ENCODE measurements at regions not wholly inside any gene's neighbourhood (a gene's known extent, or its start where the extent isn't known, plus 50 kb on each side); places are given as distances from the start of the nearest gene placed in this dataset.

GRCh38 chr4:110967936-110968335 is 345.1 kb upstream of the PITX2 start:
- Histone ChIP-seq H2AFZ (ENCODE audit: low read depth, low read length) (no peak overlapping the region), H3K4me2 (ENCODE audit: insufficient read depth, low read length) (no peak overlapping the region), H3K4me3 (no peak overlapping the region), H4K20me1 (replicated peaks; ENCODE audit: control insufficient read depth, insufficient read depth, low read length) (no peaks in the 10 kb centered on the region), H3K27me3 (ENCODE audit: control insufficient read depth in 2 of 2, insufficient read depth in 2 of 2, low read length in 2 of 2) (no peaks in the 10 kb centered on the region), H3K9me1 (ENCODE audit: control insufficient read depth, insufficient read depth, low read length) (no peaks in the 10 kb centered on the region), H3K9ac (ENCODE audit: insufficient read depth in 1 of 2, low read depth in 2 of 2, low read length in 2 of 2) (no peak overlapping the region), H3K79me2 (ENCODE audit: control insufficient read depth, insufficient read depth, low read length) (no peaks in the 10 kb centered on the region), H3K4me1 (replicated peaks in 1 of 2; ENCODE audit: control insufficient read depth in 2 of 2, insufficient read depth in 2 of 2, low read length in 2 of 2) (no peaks in the 10 kb centered on the region), H3K9me3 (replicated peaks; ENCODE audit: control insufficient read depth, insufficient read depth, low read depth, low read length) (no peaks in the 10 kb centered on the region), H3K36me3 (ENCODE audit: control insufficient read depth, insufficient read depth, low read length) (no peaks in the 10 kb centered on the region), H3K27ac (ENCODE audit: extremely low read depth, low read depth, low read length) (no peak overlapping the region)
- DNase-seq (ENCODE audit: extremely low read depth in 1 of 4, low spot score in 3 of 4) (no peak), ATAC-seq (no peak), FAIRE-seq (no peak)
- intact Hi-C loops (cut with micrococcal nuclease): no loop called here
- ChIA-PET CTCF (ENCODE audit: low intra/inter-chr PET ratio) (interaction anchor here (0.6 kb wide), 1 partner anchor 429 kb away, joined by 4 read pairs; no protein-coding TSS in a partner anchor), POLR2A (no interaction called here)
- BruUV-seq (replicated peaks): no TSS peak
- in situ Hi-C loops (cut with MboI): no loop called here
- TF ChIP-seq TRIM24 (IDR thresholded peaks at IDR 0.05) (no peak), L3MBTL2 (IDR thresholded peaks at IDR 0.05) (no peak), ZKSCAN8 (CRISPR knock-in tag; IDR thresholded peaks at IDR 0.05) (no peak), ZNF239 (CRISPR knock-in tag; IDR thresholded peaks at IDR 0.05) (no peak), ZMIZ1 (IDR thresholded peaks at IDR 0.05; ENCODE audit: low read depth in 2 of 2, low read length in 2 of 2) (no peak), E2F8 (IDR thresholded peaks at IDR 0.05; ENCODE audit: low read depth, partially characterized antibody) (no peak), NR4A1 (CRISPR knock-in tag; IDR thresholded peaks at IDR 0.05) (no peak), NR4A1 (tag; IDR thresholded peaks at IDR 0.05) (no peak), E2F4 (CRISPR knock-in tag; IDR thresholded peaks at IDR 0.05; ENCODE audit: low read depth) (no peak), SRF (CRISPR knock-in tag; IDR thresholded peaks at IDR 0.05) (no peak)
- 0% methylated on average over 1 of the region's 1 CpG for whole genome bisulfite sequencing (ENCODE audit: insufficient coverage, low coverage, missing lambda C conversion rate)
